Neural cell (in vitro differentiated cells): ENCODE measurements at regions not wholly inside any gene's neighbourhood (a gene's known extent, or its start where the extent isn't known, plus 50 kb on each side); places are given as distances from the start of the nearest gene placed in this dataset.

ENCODE experiments used
- H2AFZ ChIP-seq: fragments of 200-600, 300-800 bp; sonication (generic), shearing (Covaris generic); 2 replicates; pipeline ENCODE4 v1.6.0; 2014; ENCODE audit warnings: low read depth, mild to moderate bottlenecking, antibody characterized with exemption, low read length, moderate library complexity
- H3F3A ChIP-seq: fragments of 200-600 bp; shearing (Covaris generic); 2 replicates; pipeline ENCODE4 v1.6.1; 2016; ENCODE audit warnings: mild to moderate bottlenecking, moderate library complexity, mixed read lengths, antibody characterized with exemption, low read length; ENCODE audit not compliant: insufficient read depth, poor library complexity, severe bottlenecking
- H3K27ac ChIP-seq: fragments of 200-600, 300-800 bp; sonication (generic), shearing (Covaris generic); 2 replicates; pipeline ENCODE4 v1.5.1; 2014; ENCODE audit warnings: mild to moderate bottlenecking, low read length, moderate library complexity
- H3K27me3 ChIP-seq: fragments of 300-800, 200-600 bp; sonication (generic), shearing (Covaris generic); 2 replicates; pipeline ENCODE4 v1.6.0; 2014; ENCODE audit warnings: mild to moderate bottlenecking, low read depth, low read length, moderate library complexity; ENCODE audit not compliant: insufficient read depth
- H3K36me3 ChIP-seq: fragments of 300-800, 200-600 bp; sonication (generic), shearing (Covaris generic); 2 replicates; pipeline ENCODE4 v1.5.1; 2014; ENCODE audit warnings: mild to moderate bottlenecking, antibody characterized with exemption, low read length, moderate library complexity; ENCODE audit not compliant: insufficient read depth
- H3K4me2 ChIP-seq: fragments of 300-800, 200-600 bp; sonication (generic), shearing (Covaris generic); 2 replicates; pipeline ENCODE4 v1.6.0; 2014; ENCODE audit warnings: mild to moderate bottlenecking, low read length
- H3K4me3 ChIP-seq: fragments of 300-800, 200-600 bp; sonication (generic), shearing (Covaris generic); 2 replicates; pipeline ENCODE4 v1.5.1; 2014; ENCODE audit warnings: mild to moderate bottlenecking, low read length, moderate library complexity
- H3K79me2 ChIP-seq: fragments of 200-600 bp; shearing (Covaris generic); replicated peaks from 2 replicates; pipeline ENCODE4 v1.6.0; 2014; ENCODE audit warnings: mild to moderate bottlenecking, low read length, moderate library complexity; ENCODE audit not compliant: insufficient read depth
- H3K9ac ChIP-seq: fragments of 300-800, 200-600 bp; sonication (generic), shearing (Covaris generic); 2 replicates; pipeline ENCODE4 v1.6.1; 2016; ENCODE audit warnings: mild to moderate bottlenecking, low read length, mixed read lengths
- H3K9me2 ChIP-seq: fragments of 200-600 bp; shearing (Covaris generic); 2 replicates; pipeline ENCODE4 v1.6.1; 2016; ENCODE audit warnings: mild to moderate bottlenecking, low read length, mixed read lengths; ENCODE audit not compliant: insufficient read depth
- H3K9me3 ChIP-seq: fragments of 200-600, 300-800 bp; sonication (generic), shearing (Covaris generic); 2 replicates; pipeline ENCODE4 v1.6.1; 2016; ENCODE audit warnings: mild to moderate bottlenecking, mixed run types, low read length, moderate library complexity, mixed read lengths
- H4K20me1 ChIP-seq: fragments of 200-600 bp; shearing (Covaris generic); 2 replicates; pipeline ENCODE4 v1.6.1; 2016; ENCODE audit warnings: mild to moderate bottlenecking, mixed run types; ENCODE audit not compliant: insufficient read depth
- EP300 ChIP-seq: fragments of 450-650 bp; conservative IDR thresholded peaks from 2 replicates; pipeline ENCODE4 v1.6.1; 2014; ENCODE audit warnings: antibody characterized with exemption, mild to moderate bottlenecking, moderate library complexity; ENCODE audit not compliant: poor library complexity, severe bottlenecking
- EZH2 ChIP-seq: fragments of 200-600, 300-800 bp; shearing (Covaris generic), sonication (generic); IDR thresholded peaks from 2 replicates; pipeline ENCODE4 v1.6.1; 2014; ENCODE audit warnings: antibody characterized with exemption, low read length, borderline replicate concordance, mild to moderate bottlenecking; ENCODE audit not compliant: insufficient read depth, poor library complexity, severe bottlenecking
- MXI1 ChIP-seq: fragments of 450-650 bp; conservative IDR thresholded peaks from 2 replicates; pipeline ENCODE4 v1.6.1; 2014; ENCODE audit warnings: antibody characterized with exemption, mild to moderate bottlenecking; ENCODE audit not compliant: poor library complexity, severe bottlenecking
- POLR2AphosphoS5 ChIP-seq: IDR thresholded peaks from 2 replicates; pipeline ENCODE4 v1.6.1; 2012
- RAD21 ChIP-seq: fragments of 450-650 bp; conservative IDR thresholded peaks from 2 replicates; pipeline ENCODE4 v1.6.1; 2014; ENCODE audit warnings: antibody characterized with exemption, mild to moderate bottlenecking, moderate library complexity
- SMC3 ChIP-seq: fragments of 450-650 bp; conservative IDR thresholded peaks from 2 replicates; pipeline ENCODE4 v1.6.1; 2014; ENCODE audit warnings: antibody characterized with exemption, mild to moderate bottlenecking, moderate library complexity; ENCODE audit not compliant: poor library complexity
- TAF1 ChIP-seq: IDR thresholded peaks from 2 replicates; pipeline ENCODE4 v1.6.1; 2012; ENCODE audit warnings: low read depth
- TF ChIP-seq, protein P1 (sequence below): IDR thresholded peaks from 2 replicates; pipeline ENCODE4 v1.6.1; 2012; ENCODE audit warnings: borderline replicate concordance
- TF ChIP-seq, protein P2 (sequence below): fragments of 450-650 bp; IDR thresholded peaks from 2 replicates; pipeline ENCODE4 v1.5.1; 2014; ENCODE audit warnings: antibody characterized with exemption, mild to moderate bottlenecking, moderate library complexity; ENCODE audit not compliant: poor library complexity, severe bottlenecking

GRCh38 chr16:51242296-51242994 is 91.4 kb upstream of the SALL1 start:
- Histone ChIP-seq H3K36me3 (no peaks in the 10 kb centered on the region), H4K20me1 (no peaks in the 10 kb centered on the region), H3K9ac (no peak overlapping the region), H3F3A (no peaks in the 10 kb centered on the region), H3K27ac (no peak overlapping the region), H3K27me3 (no peaks in the 10 kb centered on the region), H3K4me3 (no peak overlapping the region), H3K9me2 (no peaks in the 10 kb centered on the region), H3K79me2 (no peaks in the 10 kb centered on the region), H2AFZ (no peak overlapping the region), H3K4me2 (no peak overlapping the region), H3K9me3 (no peaks in the 10 kb centered on the region)
- TF ChIP-seq EP300: no peak
- TF ChIP-seq, protein P1, sequence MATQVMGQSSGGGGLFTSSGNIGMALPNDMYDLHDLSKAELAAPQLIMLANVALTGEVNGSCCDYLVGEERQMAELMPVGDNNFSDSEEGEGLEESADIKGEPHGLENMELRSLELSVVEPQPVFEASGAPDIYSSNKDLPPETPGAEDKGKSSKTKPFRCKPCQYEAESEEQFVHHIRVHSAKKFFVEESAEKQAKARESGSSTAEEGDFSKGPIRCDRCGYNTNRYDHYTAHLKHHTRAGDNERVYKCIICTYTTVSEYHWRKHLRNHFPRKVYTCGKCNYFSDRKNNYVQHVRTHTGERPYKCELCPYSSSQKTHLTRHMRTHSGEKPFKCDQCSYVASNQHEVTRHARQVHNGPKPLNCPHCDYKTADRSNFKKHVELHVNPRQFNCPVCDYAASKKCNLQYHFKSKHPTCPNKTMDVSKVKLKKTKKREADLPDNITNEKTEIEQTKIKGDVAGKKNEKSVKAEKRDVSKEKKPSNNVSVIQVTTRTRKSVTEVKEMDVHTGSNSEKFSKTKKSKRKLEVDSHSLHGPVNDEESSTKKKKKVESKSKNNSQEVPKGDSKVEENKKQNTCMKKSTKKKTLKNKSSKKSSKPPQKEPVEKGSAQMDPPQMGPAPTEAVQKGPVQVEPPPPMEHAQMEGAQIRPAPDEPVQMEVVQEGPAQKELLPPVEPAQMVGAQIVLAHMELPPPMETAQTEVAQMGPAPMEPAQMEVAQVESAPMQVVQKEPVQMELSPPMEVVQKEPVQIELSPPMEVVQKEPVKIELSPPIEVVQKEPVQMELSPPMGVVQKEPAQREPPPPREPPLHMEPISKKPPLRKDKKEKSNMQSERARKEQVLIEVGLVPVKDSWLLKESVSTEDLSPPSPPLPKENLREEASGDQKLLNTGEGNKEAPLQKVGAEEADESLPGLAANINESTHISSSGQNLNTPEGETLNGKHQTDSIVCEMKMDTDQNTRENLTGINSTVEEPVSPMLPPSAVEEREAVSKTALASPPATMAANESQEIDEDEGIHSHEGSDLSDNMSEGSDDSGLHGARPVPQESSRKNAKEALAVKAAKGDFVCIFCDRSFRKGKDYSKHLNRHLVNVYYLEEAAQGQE: no peak
- TF ChIP-seq EZH2: no peak
- TF ChIP-seq SMC3: no peak
- TF ChIP-seq, protein P2, sequence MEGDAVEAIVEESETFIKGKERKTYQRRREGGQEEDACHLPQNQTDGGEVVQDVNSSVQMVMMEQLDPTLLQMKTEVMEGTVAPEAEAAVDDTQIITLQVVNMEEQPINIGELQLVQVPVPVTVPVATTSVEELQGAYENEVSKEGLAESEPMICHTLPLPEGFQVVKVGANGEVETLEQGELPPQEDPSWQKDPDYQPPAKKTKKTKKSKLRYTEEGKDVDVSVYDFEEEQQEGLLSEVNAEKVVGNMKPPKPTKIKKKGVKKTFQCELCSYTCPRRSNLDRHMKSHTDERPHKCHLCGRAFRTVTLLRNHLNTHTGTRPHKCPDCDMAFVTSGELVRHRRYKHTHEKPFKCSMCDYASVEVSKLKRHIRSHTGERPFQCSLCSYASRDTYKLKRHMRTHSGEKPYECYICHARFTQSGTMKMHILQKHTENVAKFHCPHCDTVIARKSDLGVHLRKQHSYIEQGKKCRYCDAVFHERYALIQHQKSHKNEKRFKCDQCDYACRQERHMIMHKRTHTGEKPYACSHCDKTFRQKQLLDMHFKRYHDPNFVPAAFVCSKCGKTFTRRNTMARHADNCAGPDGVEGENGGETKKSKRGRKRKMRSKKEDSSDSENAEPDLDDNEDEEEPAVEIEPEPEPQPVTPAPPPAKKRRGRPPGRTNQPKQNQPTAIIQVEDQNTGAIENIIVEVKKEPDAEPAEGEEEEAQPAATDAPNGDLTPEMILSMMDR: no peak
- TF ChIP-seq MXI1: no peak
- TF ChIP-seq POLR2AphosphoS5: no peak
- TF ChIP-seq RAD21: no peak
- TF ChIP-seq TAF1: no peak

- no peaks in the 10 kb centered on the region for H3K79me2 ChIP-seq
- no peaks in the 10 kb centered on the region for H3K9me3 ChIP-seq
- H3K4me3 ChIP-seq: no peak overlapping the region
- H2AFZ ChIP-seq: no peak overlapping the region
- TF ChIP-seq EZH2: no peak
- no peak for TF ChIP-seq TAF1
- no peak for TF ChIP-seq POLR2AphosphoS5
- TF ChIP-seq, protein P2: no peak
- TF ChIP-seq RAD21: no peak
- no peak for TF ChIP-seq MXI1
- TF ChIP-seq SMC3: no peak
- no peaks in the 10 kb centered on the region for H4K20me1 ChIP-seq
- H3K9ac ChIP-seq: no peak overlapping the region
- no peak overlapping the region for H3K27ac ChIP-seq
- H3K27me3 ChIP-seq: no peaks in the 10 kb centered on the region
- H3F3A ChIP-seq: no peaks in the 10 kb centered on the region
- no peaks in the 10 kb centered on the region for H3K36me3 ChIP-seq
- H3K4me2 ChIP-seq: no peak overlapping the region
- no peaks in the 10 kb centered on the region for H3K9me2 ChIP-seq
These were observed 88.1 kb upstream of the SALL1 start for GRCh38 chr16:51239196-51239595.
